Ishikawa (cell line): ENCODE measurements at regions not wholly inside any gene's neighbourhood (a gene's known extent, or its start where the extent isn't known, plus 50 kb on each side); places are given as distances from the start of the nearest gene placed in this dataset.

ENCODE experiments used
- CEBPB ChIP-seq: IDR thresholded peaks from 2 replicates; pipeline ENCODE4 v1.6.1; 2012
- CREB1 ChIP-seq: IDR thresholded peaks from 2 replicates; pipeline ENCODE4 v1.6.1; 2012; ENCODE audit warnings: low read depth
- EGR1 ChIP-seq: IDR thresholded peaks from 2 replicates; pipeline ENCODE4 v1.6.1; 2012
- EP300 ChIP-seq: IDR thresholded peaks from 2 replicates; pipeline ENCODE4 v1.6.1; 2012; ENCODE audit warnings: borderline replicate concordance
- FOXM1 ChIP-seq: IDR thresholded peaks from 2 replicates; pipeline ENCODE4 v1.6.1; 2012; ENCODE audit warnings: low read depth, borderline replicate concordance
- MAX ChIP-seq: IDR thresholded peaks from 2 replicates; pipeline ENCODE4 v1.6.1; 2012
- NFIC ChIP-seq: IDR thresholded peaks from 2 replicates; pipeline ENCODE4 v1.6.1; 2012
- RAD21 ChIP-seq: IDR thresholded peaks from 2 replicates; pipeline ENCODE4 v1.6.1; 2012; ENCODE audit warnings: low read depth
- TAF1 ChIP-seq: IDR thresholded peaks from 2 replicates; pipeline ENCODE4 v1.6.1; 2012; ENCODE audit warnings: low read depth, mild to moderate bottlenecking
- TCF12 ChIP-seq: IDR thresholded peaks from 2 replicates; pipeline ENCODE4 v1.6.1; 2012; ENCODE audit warnings: low read depth
- TEAD4 ChIP-seq: IDR thresholded peaks from 2 replicates; pipeline ENCODE4 v1.6.1; 2012
- YY1 ChIP-seq: IDR thresholded peaks from 2 replicates; pipeline ENCODE4 v1.6.1; 2012; ENCODE audit warnings: low read depth
- ZBTB7A ChIP-seq: IDR thresholded peaks from 2 replicates; pipeline ENCODE4 v1.6.1; 2012; ENCODE audit warnings: low read depth
- TF ChIP-seq, protein P1 (sequence below): IDR thresholded peaks from 2 replicates; pipeline ENCODE4 v1.6.1; 2012; ENCODE audit warnings: low read depth, mild to moderate bottlenecking

- no peak for TF ChIP-seq MAX
- no peak for TF ChIP-seq ZBTB7A
- TF ChIP-seq NFIC: no peak
- no peak for TF ChIP-seq TAF1
- TF ChIP-seq RAD21: no peak
- no peak for TF ChIP-seq CREB1
- no peak for TF ChIP-seq CEBPB
- TF ChIP-seq TEAD4: no peak
- TF ChIP-seq FOXM1: no peak
- TF ChIP-seq, protein P1, sequence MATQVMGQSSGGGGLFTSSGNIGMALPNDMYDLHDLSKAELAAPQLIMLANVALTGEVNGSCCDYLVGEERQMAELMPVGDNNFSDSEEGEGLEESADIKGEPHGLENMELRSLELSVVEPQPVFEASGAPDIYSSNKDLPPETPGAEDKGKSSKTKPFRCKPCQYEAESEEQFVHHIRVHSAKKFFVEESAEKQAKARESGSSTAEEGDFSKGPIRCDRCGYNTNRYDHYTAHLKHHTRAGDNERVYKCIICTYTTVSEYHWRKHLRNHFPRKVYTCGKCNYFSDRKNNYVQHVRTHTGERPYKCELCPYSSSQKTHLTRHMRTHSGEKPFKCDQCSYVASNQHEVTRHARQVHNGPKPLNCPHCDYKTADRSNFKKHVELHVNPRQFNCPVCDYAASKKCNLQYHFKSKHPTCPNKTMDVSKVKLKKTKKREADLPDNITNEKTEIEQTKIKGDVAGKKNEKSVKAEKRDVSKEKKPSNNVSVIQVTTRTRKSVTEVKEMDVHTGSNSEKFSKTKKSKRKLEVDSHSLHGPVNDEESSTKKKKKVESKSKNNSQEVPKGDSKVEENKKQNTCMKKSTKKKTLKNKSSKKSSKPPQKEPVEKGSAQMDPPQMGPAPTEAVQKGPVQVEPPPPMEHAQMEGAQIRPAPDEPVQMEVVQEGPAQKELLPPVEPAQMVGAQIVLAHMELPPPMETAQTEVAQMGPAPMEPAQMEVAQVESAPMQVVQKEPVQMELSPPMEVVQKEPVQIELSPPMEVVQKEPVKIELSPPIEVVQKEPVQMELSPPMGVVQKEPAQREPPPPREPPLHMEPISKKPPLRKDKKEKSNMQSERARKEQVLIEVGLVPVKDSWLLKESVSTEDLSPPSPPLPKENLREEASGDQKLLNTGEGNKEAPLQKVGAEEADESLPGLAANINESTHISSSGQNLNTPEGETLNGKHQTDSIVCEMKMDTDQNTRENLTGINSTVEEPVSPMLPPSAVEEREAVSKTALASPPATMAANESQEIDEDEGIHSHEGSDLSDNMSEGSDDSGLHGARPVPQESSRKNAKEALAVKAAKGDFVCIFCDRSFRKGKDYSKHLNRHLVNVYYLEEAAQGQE: no peak
- TF ChIP-seq YY1: no peak
- TF ChIP-seq EGR1: no peak
- TF ChIP-seq EP300: no peak
- TF ChIP-seq TCF12: no peak
Observed at GRCh38 chr1:199168888-199169585, 530.2 kb downstream of the PTPRC start.
